H1 (cell line): ENCODE measurements at regions not wholly inside any gene's neighbourhood (a gene's known extent, or its start where the extent isn't known, plus 50 kb on each side); places are given as distances from the start of the nearest gene placed in this dataset.

Source experiments
- CTCF ChIP-seq, 3 experiments: IDR thresholded peaks; 1 replicate in 2 of 3; 2 replicates in 1 of 3; pipeline versions ENCODE4 v1.5.1 to v1.6.1; 2011; ENCODE audit warnings: low read length in 3 of 3, mild to moderate bottlenecking in 3 of 3, inconsistent platforms in 2 of 3, low read depth in 1 of 3, moderate library complexity in 1 of 3; ENCODE audit not compliant: insufficient read depth in 1 of 3; ENCODE audit errors: control extremely low read depth in 1 of 3
- HDAC2 ChIP-seq, 2 experiments: fragments of 300-600 bp in 1 of 2; sonication (generic) in 1 of 2; IDR thresholded peaks; 2 replicates each; pipeline ENCODE4 v1.6.1; 2011 to 2012; ENCODE audit warnings: low read depth in 2 of 2, low read length in 2 of 2, mild to moderate bottlenecking in 2 of 2, moderate library complexity in 2 of 2, borderline replicate concordance in 1 of 2, inconsistent platforms in 1 of 2
- MAFK ChIP-seq: IDR thresholded peaks from 2 replicates; pipeline ENCODE4 v1.6.1; 2012; ENCODE audit warnings: low read depth, mild to moderate bottlenecking, improper control_type of control experiment, low read length
- POLR2A ChIP-seq, 2 experiments: IDR thresholded peaks; 1 replicate in 1 of 2; 2 replicates in 1 of 2; pipeline ENCODE4 v1.6.1; 2011; ENCODE audit warnings: low read depth in 2 of 2, low read length in 2 of 2, mild to moderate bottlenecking in 2 of 2; ENCODE audit errors: control extremely low read depth in 1 of 2
- POLR2AphosphoS5 ChIP-seq: IDR thresholded peaks from 2 replicates; pipeline ENCODE4 v1.6.1; 2011; ENCODE audit warnings: low read depth, low read length
- RAD21 ChIP-seq, 2 experiments: IDR thresholded peaks in 1 of 2; conservative IDR thresholded peaks in 1 of 2; 2 replicates each; pipeline ENCODE4 v1.6.1; 2011; ENCODE audit warnings: low read depth in 2 of 2, low read length in 2 of 2, improper control_type of control experiment in 1 of 2, inconsistent platforms in 1 of 2, mild to moderate bottlenecking in 1 of 2, moderate library complexity in 1 of 2
- RFX5 ChIP-seq: IDR thresholded peaks from 2 replicates; pipeline ENCODE4 v1.6.1; 2011; ENCODE audit warnings: low read depth, low read length, improper control_type of control experiment, borderline replicate concordance
- SAP30 ChIP-seq: fragments of 300-600 bp; sonication (generic); IDR thresholded peaks from 2 replicates; pipeline ENCODE4 v1.7.1; 2012; ENCODE audit warnings: low read length, moderate library complexity, mild to moderate bottlenecking, inconsistent platforms; ENCODE audit not compliant: insufficient read depth, insufficient replicate concordance
- TBP ChIP-seq: IDR thresholded peaks from 2 replicates; pipeline ENCODE4 v1.6.1; 2011; ENCODE audit warnings: low read depth, low read length, improper control_type of control experiment
- ZNF274 ChIP-seq: IDR thresholded peaks from 2 replicates; pipeline ENCODE4 v1.7.0; 2012; ENCODE audit warnings: low read length, borderline replicate concordance; ENCODE audit errors: extremely low read depth

- no peak for TF ChIP-seq CTCF (IDR thresholded peaks at IDR 0.05; ENCODE audit: control extremely low read depth in 1 of 3, insufficient read depth in 1 of 3, low read depth in 1 of 3, low read length in 3 of 3)
- no peak for TF ChIP-seq RFX5
- no peak for TF ChIP-seq TBP
- no peak for TF ChIP-seq RAD21 (IDR thresholded peaks at IDR 0.05 in 1 of 2, conservative IDR thresholded peaks at IDR 0.05 in 1 of 2; ENCODE audit: low read depth in 2 of 2, low read length in 2 of 2)
- no peak for TF ChIP-seq SAP30
- TF ChIP-seq ZNF274, result no peak
- TF ChIP-seq MAFK, result no peak
- TF ChIP-seq POLR2A (IDR thresholded peaks at IDR 0.05; ENCODE audit: control extremely low read depth in 1 of 2, low read depth in 2 of 2, low read length in 2 of 2), result no peak
- TF ChIP-seq POLR2AphosphoS5, result no peak
- TF ChIP-seq HDAC2 (IDR thresholded peaks at IDR 0.05; ENCODE audit: borderline replicate concordance in 1 of 2, low read depth in 2 of 2, low read length in 2 of 2), result no peak
Measured at GRCh38 chr7:12967322-12967721, 279.9 kb downstream of the ARL4A start.
